ENCODE measurements at regions not wholly inside any gene's neighbourhood (a gene's known extent, or its start where the extent isn't known, plus 50 kb on each side); places are given as distances from the start of the nearest gene placed in this dataset.

DNA sequence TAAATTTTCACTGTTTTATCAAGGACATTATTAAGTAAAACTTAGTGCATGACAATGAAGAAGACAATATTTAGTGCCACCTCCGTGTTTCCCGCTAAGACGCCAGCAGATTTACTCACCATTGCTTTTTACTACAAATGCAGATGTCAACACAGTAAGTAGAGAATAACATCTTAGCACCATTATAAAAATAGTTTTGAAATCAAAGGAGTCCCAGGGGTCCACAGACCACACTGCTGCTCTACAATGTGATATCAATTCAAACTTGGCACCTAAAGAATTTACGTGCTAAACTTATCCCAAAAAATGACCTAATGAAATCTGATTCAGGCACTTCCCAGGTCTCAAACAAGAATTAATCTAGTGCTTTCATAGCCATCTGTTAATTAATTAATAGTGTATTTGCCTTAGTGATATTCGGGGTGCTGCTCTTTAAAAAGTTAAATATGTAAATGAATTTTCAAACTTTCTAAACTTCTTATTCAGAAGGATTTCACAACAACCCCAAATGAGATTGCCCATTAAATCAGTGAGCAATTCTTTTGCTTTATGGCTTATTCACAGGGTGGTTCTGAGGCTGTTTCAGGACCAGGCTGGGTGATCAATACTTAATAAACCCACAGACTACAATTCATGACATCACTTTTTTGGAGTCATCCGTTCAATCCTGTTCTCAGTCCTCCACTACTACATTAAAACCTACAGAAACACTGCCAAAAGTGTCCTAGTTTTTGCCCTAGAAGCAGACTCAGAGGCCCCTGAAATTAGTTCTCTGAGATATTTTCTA, 161.3 kb upstream of the LMNTD1 start:
- ATAC-seq (no peak), DNase-seq (no peak)
- intact Hi-C loops (cut with DNase I) = no loop called here
- no peak overlapping the region for H3K4me3 ChIP-seq
- H3K27me3 ChIP-seq = peaks cover 0 to 14% (median 0%) of the 10 kb centered on the region in 7 donors
- peaks cover 0 to 15% (median 3%) of the 10 kb centered on the region in 11 donors for H3K9me3 ChIP-seq
- no peaks in the 10 kb centered on the region for H3K36me3 ChIP-seq
- TF ChIP-seq, protein P1, sequence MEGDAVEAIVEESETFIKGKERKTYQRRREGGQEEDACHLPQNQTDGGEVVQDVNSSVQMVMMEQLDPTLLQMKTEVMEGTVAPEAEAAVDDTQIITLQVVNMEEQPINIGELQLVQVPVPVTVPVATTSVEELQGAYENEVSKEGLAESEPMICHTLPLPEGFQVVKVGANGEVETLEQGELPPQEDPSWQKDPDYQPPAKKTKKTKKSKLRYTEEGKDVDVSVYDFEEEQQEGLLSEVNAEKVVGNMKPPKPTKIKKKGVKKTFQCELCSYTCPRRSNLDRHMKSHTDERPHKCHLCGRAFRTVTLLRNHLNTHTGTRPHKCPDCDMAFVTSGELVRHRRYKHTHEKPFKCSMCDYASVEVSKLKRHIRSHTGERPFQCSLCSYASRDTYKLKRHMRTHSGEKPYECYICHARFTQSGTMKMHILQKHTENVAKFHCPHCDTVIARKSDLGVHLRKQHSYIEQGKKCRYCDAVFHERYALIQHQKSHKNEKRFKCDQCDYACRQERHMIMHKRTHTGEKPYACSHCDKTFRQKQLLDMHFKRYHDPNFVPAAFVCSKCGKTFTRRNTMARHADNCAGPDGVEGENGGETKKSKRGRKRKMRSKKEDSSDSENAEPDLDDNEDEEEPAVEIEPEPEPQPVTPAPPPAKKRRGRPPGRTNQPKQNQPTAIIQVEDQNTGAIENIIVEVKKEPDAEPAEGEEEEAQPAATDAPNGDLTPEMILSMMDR (IDR thresholded peaks at IDR 0.05) = no peak
- whole genome bisulfite sequencing, 2 donors = 70% methylated on average over 6 of the region's 6 CpGs
- no peak overlapping the region for H3K27ac ChIP-seq
- H3K4me1 ChIP-seq = no peaks in the 10 kb centered on the region

DNA sequence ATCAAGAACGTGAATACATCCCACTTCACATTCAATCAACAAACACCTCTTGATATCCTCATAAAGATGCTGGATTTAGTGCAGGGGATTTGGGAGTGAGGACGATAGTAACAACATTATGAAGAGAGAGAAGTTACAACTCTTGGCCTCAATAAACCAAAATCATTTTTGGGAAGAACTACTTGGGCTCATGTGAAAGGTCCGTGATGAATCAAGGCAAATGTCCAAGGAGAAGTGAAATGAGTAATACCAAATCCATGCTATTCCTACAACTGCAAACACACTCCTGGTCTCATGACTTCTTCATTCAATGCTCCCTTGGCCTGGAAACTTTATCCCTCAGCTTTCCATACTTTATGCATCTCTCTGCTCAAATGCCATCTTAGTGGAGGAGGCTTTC, 162.0 kb upstream of the LMNTD1 start:
- H3K4me3 ChIP-seq = no peak overlapping the region
- H3K4me1 ChIP-seq = no peaks in the 10 kb centered on the region
- DNase-seq (no peak), ATAC-seq (no peak)
- H3K9me3 ChIP-seq = peaks cover 0 to 15% (median 3%) of the 10 kb centered on the region in 11 donors
- intact Hi-C loops (cut with DNase I) = no loop called here
- peaks cover 0 to 14% (median 0%) of the 10 kb centered on the region in 7 donors for H3K27me3 ChIP-seq
- no peak overlapping the region for H3K27ac ChIP-seq
- no peaks in the 10 kb centered on the region for H3K36me3 ChIP-seq
- TF ChIP-seq, protein P1 (IDR thresholded peaks at IDR 0.05) = no peak
- 73 to 76% methylated on average over 3 of the region's 3 CpGs for WGBS, 2 donors

- no peak for DNase-seq
- peaks cover 0 to 14% (median 0%) of the 10 kb centered on the region in 7 donors for H3K27me3 ChIP-seq
- H3K27ac ChIP-seq = no peak overlapping the region
- H3K9me3 ChIP-seq = no peaks in the 10 kb centered on the region
- H3K4me3 ChIP-seq = no peak overlapping the region
- intact Hi-C loops (cut with DNase I) = no loop called here
- no peak for ATAC-seq
- H3K4me1 ChIP-seq = no peaks in the 10 kb centered on the region
- no peaks in the 10 kb centered on the region for H3K36me3 ChIP-seq
- TF ChIP-seq, protein P1 (IDR thresholded peaks at IDR 0.05) = no peak
These were observed 163.8 kb upstream of the LMNTD1 start for GRCh38 chr12:25716842-25717241.

GRCh38 chr12:25717552-25717951, 164.5 kb upstream of the LMNTD1 start:
- Histone ChIP-seq H3K36me3 (no peaks in the 10 kb centered on the region), H3K27me3 (peaks cover 0 to 14% (median 0%) of the 10 kb centered on the region in 7 donors), H3K27ac (no peak overlapping the region), H3K4me1 (no peaks in the 10 kb centered on the region), H3K4me3 (no peak overlapping the region), H3K9me3 (no peaks in the 10 kb centered on the region)
- TF ChIP-seq, protein P1 (IDR thresholded peaks at IDR 0.05) = no peak
- ATAC-seq = no peak
- intact Hi-C loops (cut with DNase I) = no loop called here
- no peak for DNase-seq
- WGBS, 2 donors = 88 to 91% methylated on average over 4 of the region's 4 CpGs
